ENCODE measurements at regions not wholly inside any gene's neighbourhood (a gene's known extent, or its start where the extent isn't known, plus 50 kb on each side); places are given as distances from the start of the nearest gene placed in this dataset.

DNA sequence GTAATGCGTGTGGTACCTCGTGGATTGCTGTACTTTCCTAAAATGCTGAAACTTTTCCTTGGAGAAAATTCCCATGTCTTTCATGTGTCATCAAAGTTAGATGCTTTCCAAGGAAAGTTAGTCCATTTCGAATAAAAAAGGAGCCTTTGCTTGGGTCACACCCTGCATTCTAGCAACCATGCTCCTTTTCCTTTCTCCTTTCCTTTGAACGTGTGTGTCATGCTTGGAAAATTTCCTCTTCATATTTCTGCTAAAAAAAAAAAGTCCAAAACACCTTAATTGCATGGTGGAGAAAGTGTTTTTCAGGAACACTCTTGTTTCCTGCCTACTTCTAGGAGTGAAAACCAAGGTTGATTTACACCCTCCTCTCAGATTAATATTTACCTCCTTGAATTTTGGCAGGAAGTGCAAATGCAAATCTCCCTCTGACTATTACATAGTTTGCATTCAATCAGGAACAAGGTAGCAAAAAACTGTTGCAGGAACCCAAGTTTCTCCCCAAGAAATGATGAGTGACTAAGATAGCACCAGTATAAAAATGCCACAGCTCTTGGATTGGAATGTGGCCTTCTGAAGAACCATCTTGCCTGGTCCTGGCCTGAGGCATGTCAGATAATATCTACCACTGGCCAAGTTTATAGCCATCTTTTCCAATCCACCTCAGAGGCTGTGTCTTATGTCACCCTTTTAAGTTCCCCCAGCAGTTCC lies 590.6 kb downstream of the QKI start:
- Histone ChIP-seq H4K20me1 (ENCODE audit: insufficient read depth) (no peaks in the 10 kb centered on the region), H3K4me2 (no peak overlapping the region), H3K4me3 (IDR thresholded peaks at IDR 0.05; ENCODE audit: insufficient read depth, low read depth, low read length) (no peak overlapping the region), H3K4me1 (ENCODE audit: low read depth, poor library complexity, severe bottlenecking) (no peaks in the 10 kb centered on the region), H3K9ac (no peak overlapping the region), H2AFZ (ENCODE audit: low read depth) (no peak overlapping the region), H3K36me3 (ENCODE audit: insufficient read depth) (no peaks in the 10 kb centered on the region), H3K79me2 (ENCODE audit: insufficient read depth, low read depth) (no peaks in the 10 kb centered on the region), H3K27me3 (ENCODE audit: insufficient read depth, low read depth) (no peaks in the 10 kb centered on the region), H3K27ac (no peak overlapping the region)
- TF ChIP-seq, protein P1, sequence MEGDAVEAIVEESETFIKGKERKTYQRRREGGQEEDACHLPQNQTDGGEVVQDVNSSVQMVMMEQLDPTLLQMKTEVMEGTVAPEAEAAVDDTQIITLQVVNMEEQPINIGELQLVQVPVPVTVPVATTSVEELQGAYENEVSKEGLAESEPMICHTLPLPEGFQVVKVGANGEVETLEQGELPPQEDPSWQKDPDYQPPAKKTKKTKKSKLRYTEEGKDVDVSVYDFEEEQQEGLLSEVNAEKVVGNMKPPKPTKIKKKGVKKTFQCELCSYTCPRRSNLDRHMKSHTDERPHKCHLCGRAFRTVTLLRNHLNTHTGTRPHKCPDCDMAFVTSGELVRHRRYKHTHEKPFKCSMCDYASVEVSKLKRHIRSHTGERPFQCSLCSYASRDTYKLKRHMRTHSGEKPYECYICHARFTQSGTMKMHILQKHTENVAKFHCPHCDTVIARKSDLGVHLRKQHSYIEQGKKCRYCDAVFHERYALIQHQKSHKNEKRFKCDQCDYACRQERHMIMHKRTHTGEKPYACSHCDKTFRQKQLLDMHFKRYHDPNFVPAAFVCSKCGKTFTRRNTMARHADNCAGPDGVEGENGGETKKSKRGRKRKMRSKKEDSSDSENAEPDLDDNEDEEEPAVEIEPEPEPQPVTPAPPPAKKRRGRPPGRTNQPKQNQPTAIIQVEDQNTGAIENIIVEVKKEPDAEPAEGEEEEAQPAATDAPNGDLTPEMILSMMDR (conservative IDR thresholded peaks at IDR 0.05; ENCODE audit: low read depth, low read length), result no peak

GRCh38 chr6:164000276-164000675 lies 585.8 kb downstream of the QKI start:
- Histone ChIP-seq H3K9ac (no peak overlapping the region), H3K27ac (no peak overlapping the region), H3K36me3 (ENCODE audit: insufficient read depth) (no peaks in the 10 kb centered on the region), H4K20me1 (ENCODE audit: insufficient read depth) (no peaks in the 10 kb centered on the region), H3K4me2 (no peak overlapping the region), H3K79me2 (ENCODE audit: insufficient read depth, low read depth) (no peaks in the 10 kb centered on the region), H3K4me3 (IDR thresholded peaks at IDR 0.05; ENCODE audit: insufficient read depth, low read depth, low read length) (no peak overlapping the region), H3K27me3 (ENCODE audit: insufficient read depth, low read depth) (no peaks in the 10 kb centered on the region), H2AFZ (ENCODE audit: low read depth) (no peak overlapping the region), H3K4me1 (ENCODE audit: low read depth, poor library complexity, severe bottlenecking) (no peaks in the 10 kb centered on the region)
- TF ChIP-seq, protein P1 (conservative IDR thresholded peaks at IDR 0.05; ENCODE audit: low read depth, low read length), result no peak

GRCh38 chr6:163999475-164000125 lies 585.1 kb downstream of the QKI start:
- H3K27ac ChIP-seq, result no peak overlapping the region
- TF ChIP-seq, protein P1 (conservative IDR thresholded peaks at IDR 0.05; ENCODE audit: low read depth, low read length), result no peak
- H2AFZ ChIP-seq (ENCODE audit: low read depth), result no peak overlapping the region
- H3K27me3 ChIP-seq (ENCODE audit: insufficient read depth, low read depth), result no peaks in the 10 kb centered on the region
- H3K4me1 ChIP-seq (ENCODE audit: low read depth, poor library complexity, severe bottlenecking), result no peaks in the 10 kb centered on the region
- H3K4me2 ChIP-seq, result no peak overlapping the region
- H4K20me1 ChIP-seq (ENCODE audit: insufficient read depth), result no peaks in the 10 kb centered on the region
- H3K9ac ChIP-seq, result no peak overlapping the region
- no peaks in the 10 kb centered on the region for H3K79me2 ChIP-seq (ENCODE audit: insufficient read depth, low read depth)
- H3K36me3 ChIP-seq (ENCODE audit: insufficient read depth), result no peaks in the 10 kb centered on the region
- no peak overlapping the region for H3K4me3 ChIP-seq (IDR thresholded peaks at IDR 0.05; ENCODE audit: insufficient read depth, low read depth, low read length)

- TF ChIP-seq, protein P1 (conservative IDR thresholded peaks at IDR 0.05; ENCODE audit: low read depth, low read length), result no peak
- Histone ChIP-seq H3K9ac (no peak overlapping the region), H3K36me3 (ENCODE audit: insufficient read depth) (no peaks in the 10 kb centered on the region), H2AFZ (ENCODE audit: low read depth) (no peak overlapping the region), H3K4me2 (no peak overlapping the region), H4K20me1 (ENCODE audit: insufficient read depth) (no peaks in the 10 kb centered on the region), H3K4me1 (ENCODE audit: low read depth, poor library complexity, severe bottlenecking) (no peaks in the 10 kb centered on the region), H3K79me2 (ENCODE audit: insufficient read depth, low read depth) (no peaks in the 10 kb centered on the region), H3K4me3 (IDR thresholded peaks at IDR 0.05; ENCODE audit: insufficient read depth, low read depth, low read length) (no peak overlapping the region), H3K27ac (no peak overlapping the region), H3K27me3 (ENCODE audit: insufficient read depth, low read depth) (no peaks in the 10 kb centered on the region)
Observed at GRCh38 chr6:163998496-163998895, 584.0 kb downstream of the QKI start.
